ENCODE measurements at regions not wholly inside any gene's neighbourhood (a gene's known extent, or its start where the extent isn't known, plus 50 kb on each side); places are given as distances from the start of the nearest gene placed in this dataset.
"Not testable (repeated sequence)": the region's sequence is repeated elsewhere in the genome, so short reads cannot be mapped to it uniquely, and the experiment has no call there.

GRCh38 chr11:90330632-90331031, 107.8 kb upstream of the CHORDC1 start:
- DNase-seq, result no peak

DNA sequence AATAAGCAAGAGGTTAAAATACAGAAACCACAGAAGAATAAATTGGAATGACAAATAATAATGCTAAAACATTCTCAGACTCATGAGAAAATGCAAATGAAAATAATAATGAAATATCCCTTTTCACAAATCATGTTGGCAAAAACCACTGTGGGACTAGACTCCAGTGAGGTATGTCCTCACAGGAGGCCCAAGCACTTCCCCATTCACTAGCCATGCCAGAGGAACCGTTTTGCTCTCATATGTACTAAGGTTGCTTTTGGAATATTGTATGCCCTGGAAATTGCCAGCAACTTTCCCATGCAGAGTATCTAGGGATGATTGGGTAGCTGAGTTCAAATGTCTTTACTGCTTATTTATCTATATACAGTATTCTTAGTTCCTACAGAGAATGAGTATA, 106.2 kb upstream of the CHORDC1 start:
- no peak for DNase-seq

GRCh38 chr11:90326647-90327046, 103.8 kb upstream of the CHORDC1 start:
- no peak for DNase-seq

DNA sequence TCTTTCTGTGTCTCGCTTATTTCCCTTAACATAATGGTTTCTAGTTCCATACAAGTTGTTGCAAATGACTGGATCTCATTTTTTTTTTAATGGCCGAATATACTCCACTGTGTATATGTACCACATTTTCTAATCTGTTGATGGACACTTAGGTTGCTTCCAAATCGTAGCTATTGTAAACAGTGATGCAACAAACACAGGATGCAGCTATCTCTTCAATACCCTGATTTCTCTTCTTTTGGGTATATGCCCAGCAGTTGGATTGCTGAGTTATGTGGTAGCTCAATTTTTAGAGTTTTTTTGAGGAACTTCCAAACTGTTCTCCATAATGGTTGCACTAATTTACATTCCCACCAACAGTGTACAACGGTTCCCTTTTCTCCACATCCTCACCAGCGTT, 100.4 kb upstream of the CHORDC1 start:
- no peak for DNase-seq

DNA sequence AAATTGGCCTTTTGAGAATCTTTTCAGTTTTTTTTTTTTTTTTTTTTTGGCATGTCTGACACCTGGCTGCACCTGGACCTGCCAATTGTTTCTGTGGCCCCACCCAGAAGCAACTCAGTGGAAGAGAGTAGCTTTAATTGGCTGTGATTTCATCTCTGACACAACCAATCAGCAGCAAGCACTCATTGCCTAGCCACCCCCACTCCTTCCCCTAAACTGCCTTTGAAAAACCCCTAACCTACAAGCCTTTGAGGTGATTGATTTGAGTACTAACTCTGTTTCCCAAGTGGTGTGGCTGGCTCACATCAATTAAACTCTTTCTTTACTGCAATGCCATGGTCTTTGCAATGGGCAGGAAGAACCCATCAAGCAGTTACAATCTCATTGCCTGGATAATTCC, 98.2 kb upstream of the CHORDC1 start:
- no peak for DNase-seq

GRCh38 chr11:90318651-90319050, 95.8 kb upstream of the CHORDC1 start:
- DNase-seq, result no peak

GRCh38 chr11:90310210-90310609, 87.4 kb upstream of the CHORDC1 start:
- DNase-seq, result no peak

DNA sequence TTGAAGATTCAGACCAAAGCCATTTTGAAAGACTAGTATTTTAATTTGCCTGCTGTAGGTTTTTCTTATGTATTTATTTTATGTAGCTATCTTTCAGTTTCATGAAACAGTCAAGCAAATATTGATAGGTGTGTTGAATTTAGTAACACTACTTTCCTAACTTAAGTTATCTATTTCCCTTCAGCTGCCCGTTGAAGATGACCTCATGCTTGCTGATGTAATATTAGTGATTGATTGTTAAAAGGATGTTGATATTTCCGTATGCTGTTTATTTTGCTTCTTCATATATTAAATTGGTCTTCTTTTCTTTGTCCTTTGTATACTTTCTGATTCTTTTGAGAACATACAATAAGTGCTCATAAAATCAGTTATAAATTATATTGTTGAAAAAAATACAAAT, 86.8 kb upstream of the CHORDC1 start:
- DNase-seq, result no peak

DNA sequence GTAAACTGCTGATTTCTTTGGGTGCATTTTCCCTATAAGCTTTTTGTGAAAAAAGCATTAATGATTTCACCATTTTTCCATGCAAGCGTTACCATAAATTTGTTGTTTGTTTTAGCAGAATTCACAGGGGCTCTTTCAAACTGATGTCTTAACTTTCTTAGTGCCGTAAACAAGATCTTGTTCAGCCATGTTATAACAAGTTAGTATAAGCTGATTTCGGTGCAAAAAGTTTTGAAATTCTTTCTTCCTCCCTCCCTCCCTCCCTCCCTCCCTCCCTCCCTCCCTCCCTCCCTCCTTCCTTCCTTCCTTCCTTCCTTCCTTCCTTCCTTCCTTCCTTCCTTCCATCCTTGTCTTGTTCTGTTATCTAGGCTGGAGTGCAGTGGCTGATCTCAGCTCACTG, 71.7 kb upstream of the CHORDC1 start:
- DNase-seq, result no peak

- no peak for DNase-seq
Observed at GRCh38 chr11:90294091-90294490, 71.2 kb upstream of the CHORDC1 start.

- no peak for DNase-seq
Observed at GRCh38 chr11:90288212-90288821, 65.5 kb upstream of the CHORDC1 start.

GRCh38 chr11:90286640-90287039, 63.8 kb upstream of the CHORDC1 start:
- no peak for DNase-seq

- DNase-seq, result no peak
Observed at GRCh38 chr11:90284171-90284570, 61.3 kb upstream of the CHORDC1 start.

- not testable (repeated sequence) for DNase-seq
Observed at GRCh38 chr11:90282551-90283071, 59.8 kb upstream of the CHORDC1 start.

DNA sequence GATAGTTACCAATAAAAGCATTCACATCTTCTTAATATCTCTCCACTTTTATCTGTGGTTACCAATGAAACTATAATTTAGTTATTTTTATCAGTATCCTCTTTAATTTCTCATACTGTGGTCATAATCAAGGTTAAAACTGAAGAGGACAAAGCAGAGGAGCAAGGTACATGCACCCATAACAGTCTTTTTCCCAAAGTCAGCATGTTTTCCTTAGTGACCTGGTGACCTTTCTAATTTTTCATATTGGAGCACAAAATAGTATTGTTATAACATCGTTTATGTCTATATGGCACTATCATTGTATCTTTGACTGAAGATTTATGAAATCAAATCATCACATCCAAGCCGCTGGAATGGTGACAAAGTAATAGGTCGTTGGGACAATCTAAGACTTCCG, 51.5 kb upstream of the CHORDC1 start:
- DNase-seq, result no peak
